22Rv1 (cell line): ENCODE measurements at regions not wholly inside any gene's neighbourhood (a gene's known extent, or its start where the extent isn't known, plus 50 kb on each side); places are given as distances from the start of the nearest gene placed in this dataset.

Experiments used
- H3K27ac ChIP-seq: fragments of 450-650 bp; 2 replicates; pipeline ENCODE4 v1.5.1; 2017
- ZFX ChIP-seq: fragments of 450-650 bp; IDR thresholded peaks from 2 replicates; pipeline ENCODE4 v1.6.1; 2017; ENCODE audit warnings: antibody characterized with exemption, borderline replicate concordance
- TF ChIP-seq, protein P1 (sequence below): fragments of 450-650 bp; IDR thresholded peaks from 2 replicates; pipeline ENCODE4 v1.5.1; 2017; ENCODE audit warnings: mild to moderate bottlenecking

DNA sequence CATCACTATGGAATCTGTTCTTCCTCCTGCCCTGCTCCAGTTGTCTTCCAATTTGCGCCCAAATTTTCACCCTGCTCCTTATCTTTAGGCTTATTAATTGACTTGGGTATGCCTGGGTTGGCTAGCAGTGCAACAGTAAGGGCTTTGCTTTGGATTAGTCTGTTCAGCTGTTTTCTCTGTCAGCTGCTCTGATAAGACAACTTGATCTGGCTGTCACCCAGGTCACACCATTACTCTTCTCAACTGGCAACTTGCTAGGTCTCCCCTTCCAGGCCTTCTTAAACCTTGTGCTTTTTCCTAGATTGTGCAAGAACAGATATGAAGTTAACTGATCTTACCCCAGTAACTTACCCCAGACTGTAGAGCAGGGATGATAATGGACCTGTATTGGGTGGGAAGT, 357.8 kb upstream of the LARGE1 start:
- no peak overlapping the region for H3K27ac ChIP-seq
- TF ChIP-seq ZFX: no peak
- TF ChIP-seq, protein P1, sequence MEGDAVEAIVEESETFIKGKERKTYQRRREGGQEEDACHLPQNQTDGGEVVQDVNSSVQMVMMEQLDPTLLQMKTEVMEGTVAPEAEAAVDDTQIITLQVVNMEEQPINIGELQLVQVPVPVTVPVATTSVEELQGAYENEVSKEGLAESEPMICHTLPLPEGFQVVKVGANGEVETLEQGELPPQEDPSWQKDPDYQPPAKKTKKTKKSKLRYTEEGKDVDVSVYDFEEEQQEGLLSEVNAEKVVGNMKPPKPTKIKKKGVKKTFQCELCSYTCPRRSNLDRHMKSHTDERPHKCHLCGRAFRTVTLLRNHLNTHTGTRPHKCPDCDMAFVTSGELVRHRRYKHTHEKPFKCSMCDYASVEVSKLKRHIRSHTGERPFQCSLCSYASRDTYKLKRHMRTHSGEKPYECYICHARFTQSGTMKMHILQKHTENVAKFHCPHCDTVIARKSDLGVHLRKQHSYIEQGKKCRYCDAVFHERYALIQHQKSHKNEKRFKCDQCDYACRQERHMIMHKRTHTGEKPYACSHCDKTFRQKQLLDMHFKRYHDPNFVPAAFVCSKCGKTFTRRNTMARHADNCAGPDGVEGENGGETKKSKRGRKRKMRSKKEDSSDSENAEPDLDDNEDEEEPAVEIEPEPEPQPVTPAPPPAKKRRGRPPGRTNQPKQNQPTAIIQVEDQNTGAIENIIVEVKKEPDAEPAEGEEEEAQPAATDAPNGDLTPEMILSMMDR: no peak

DNA sequence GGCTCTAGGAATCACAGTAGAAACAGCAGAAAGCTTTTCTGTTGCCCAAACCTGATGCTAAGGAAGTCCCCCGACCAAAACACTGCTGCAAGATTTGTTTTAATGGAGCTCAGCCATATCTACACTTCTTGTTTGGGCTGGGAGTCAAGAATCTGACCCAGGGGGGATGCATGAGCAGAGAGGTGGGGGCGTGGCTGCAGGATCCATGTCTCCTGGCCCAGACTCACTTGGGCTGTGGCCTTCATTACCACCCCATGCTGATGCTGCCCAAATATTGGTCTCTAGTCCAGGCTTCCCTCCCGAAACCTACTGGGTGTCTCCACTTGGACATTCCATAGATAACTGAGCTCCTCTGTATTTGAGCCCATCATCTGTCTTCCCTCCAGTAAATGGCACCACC, 361.5 kb upstream of the LARGE1 start:
- no peak for TF ChIP-seq ZFX
- TF ChIP-seq, protein P1: no peak
- no peak overlapping the region for H3K27ac ChIP-seq

DNA sequence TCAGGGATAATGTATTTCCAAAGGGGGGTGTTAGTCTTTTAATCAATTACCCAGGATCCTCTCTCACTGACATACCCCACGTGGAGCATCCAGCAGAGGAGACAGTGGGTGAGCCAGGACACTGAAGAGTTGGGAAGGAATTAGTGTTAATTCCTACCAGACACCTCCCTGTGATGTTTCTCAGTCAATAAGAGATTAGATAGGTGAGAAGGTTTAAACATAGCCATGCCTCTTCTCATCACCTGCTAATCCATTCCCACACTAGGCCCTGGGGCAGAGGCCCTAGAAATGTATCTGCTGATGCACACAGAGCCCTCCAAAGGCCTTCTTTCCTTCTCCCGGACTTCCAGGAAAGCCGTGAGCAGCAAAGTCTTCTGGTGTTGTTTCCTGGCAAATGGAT, 363.6 kb upstream of the LARGE1 start:
- no peak overlapping the region for H3K27ac ChIP-seq
- TF ChIP-seq, protein P1: no peak
- TF ChIP-seq ZFX: no peak

DNA sequence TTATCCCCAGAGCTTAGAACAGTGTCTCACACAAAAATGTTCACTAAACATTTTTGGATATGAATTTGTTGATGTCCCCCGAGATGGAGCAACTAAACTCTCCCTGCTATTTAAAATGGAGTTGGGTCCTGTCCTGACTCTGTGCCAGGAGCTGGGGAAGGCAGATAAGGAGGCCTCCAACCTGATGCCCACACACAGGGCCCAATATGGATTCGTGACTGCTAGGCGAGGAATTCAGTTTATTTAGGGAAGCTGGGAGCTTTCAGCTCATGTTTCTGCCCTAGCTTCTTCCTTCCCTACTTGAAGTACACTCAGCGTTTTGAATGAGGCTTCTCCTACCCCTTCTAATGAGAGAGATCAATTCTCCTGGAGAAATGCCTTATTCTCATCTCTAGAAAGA, 373.0 kb upstream of the LARGE1 start:
- TF ChIP-seq, protein P1: no peak
- no peak for TF ChIP-seq ZFX

DNA sequence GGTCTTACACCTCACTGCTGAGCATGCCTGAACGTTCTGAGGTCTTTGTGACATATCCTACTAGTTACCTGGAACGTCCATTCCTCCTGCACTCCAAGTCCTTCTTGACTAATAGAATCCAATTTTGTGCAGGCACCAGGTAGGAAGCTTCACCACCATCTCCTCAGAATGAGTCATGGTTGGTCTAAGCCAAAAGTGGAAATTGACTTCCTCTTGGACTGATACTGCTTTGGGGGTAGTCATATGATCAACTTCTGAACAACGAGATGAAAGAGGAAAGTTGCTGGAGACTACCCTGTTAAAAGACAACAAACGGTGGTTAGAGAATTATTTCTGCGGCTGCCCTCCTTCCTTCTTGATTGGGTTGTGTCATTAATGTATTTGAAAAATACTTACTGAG, 374.2 kb upstream of the LARGE1 start:
- TF ChIP-seq, protein P1: no peak
- TF ChIP-seq ZFX: no peak
- H3K27ac ChIP-seq: no peak overlapping the region

More for the DNA sequence above, 373.0 kb upstream of the LARGE1 start:
- no peak overlapping the region for H3K27ac ChIP-seq

DNA sequence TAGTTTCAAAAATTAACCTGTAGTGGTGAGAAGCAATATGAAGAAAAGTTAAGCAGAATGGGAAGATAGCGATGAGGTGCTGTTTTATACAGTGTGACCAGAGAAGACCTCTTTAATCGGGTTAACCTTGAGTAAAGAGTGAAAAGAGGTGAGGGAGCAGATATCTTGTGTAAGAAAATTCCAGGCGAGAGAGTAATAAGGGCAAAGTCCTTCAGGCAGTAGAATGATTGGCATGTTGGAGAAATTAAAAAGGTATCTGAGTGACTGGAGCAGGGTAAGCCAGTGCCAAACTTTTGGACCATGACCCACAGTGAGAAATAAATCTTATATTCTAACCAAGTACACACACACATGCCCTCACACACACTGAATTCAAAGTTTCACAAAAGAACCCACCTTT, 374.7 kb upstream of the LARGE1 start:
- TF ChIP-seq ZFX: no peak
- TF ChIP-seq, protein P1: no peak
- H3K27ac ChIP-seq: no peak overlapping the region

DNA sequence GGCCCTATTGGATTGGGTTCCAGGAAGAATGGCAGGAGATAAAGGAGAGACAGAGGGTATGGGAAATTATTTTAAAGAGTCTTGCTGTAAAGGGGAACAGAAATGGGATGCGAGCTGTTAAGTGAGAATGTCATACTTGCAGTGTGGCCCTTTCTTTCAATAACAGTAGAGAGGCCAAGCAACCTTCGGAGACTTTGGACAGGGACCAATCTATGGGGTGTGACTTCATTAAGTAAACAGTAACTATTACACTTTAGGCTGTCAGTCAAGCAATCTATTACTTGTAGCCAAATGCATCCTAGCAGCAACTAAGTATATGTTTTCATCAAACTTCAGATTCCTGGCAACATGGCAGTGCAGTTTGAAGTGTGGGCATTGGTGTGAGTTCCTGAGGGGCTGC, 376.2 kb upstream of the LARGE1 start:
- H3K27ac ChIP-seq: no peak overlapping the region
- TF ChIP-seq, protein P1: no peak
- no peak for TF ChIP-seq ZFX
